ENCODE measurements at regions not wholly inside any gene's neighbourhood (a gene's known extent, or its start where the extent isn't known, plus 50 kb on each side); places are given as distances from the start of the nearest gene placed in this dataset.

GRCh38 chr13:53946500-53946899, 917.9 kb downstream of the OLFM4 start:
- no peak for DNase-seq
- Histone ChIP-seq H3K56ac (ENCODE audit: insufficient read length, low read depth, low read length) (no peak overlapping the region), H2AK5ac (ENCODE audit: insufficient read length, low read length) (no peak overlapping the region), H3K9me3 (ENCODE audit: control insufficient read depth, low read depth, low read length) (no peaks in the 10 kb centered on the region), H4K5ac (ENCODE audit: insufficient read length, low read depth, low read length) (no peak overlapping the region), H3K14ac (ENCODE audit: insufficient read depth, low read length) (no peak overlapping the region), H3K18ac (ENCODE audit: insufficient read length, low read depth, low read length) (no peak overlapping the region), H3K4me2 (ENCODE audit: insufficient read depth, insufficient read length, low read length) (no peak overlapping the region), H4K8ac (replicated peaks; ENCODE audit: insufficient read length, low read depth, low read length) (no peak overlapping the region), H2BK120ac (ENCODE audit: low read depth, low read length, poor library complexity, severe bottlenecking) (no peak overlapping the region), H3K27me3 (ENCODE audit: insufficient read depth, low read length) (no peaks in the 10 kb centered on the region; the same call in 1 of the 2 replicates), H3K79me1 (ENCODE audit: insufficient read depth, low read depth, low read length, poor library complexity, severe bottlenecking) (no peaks in the 10 kb centered on the region), H4K91ac (ENCODE audit: insufficient read length, low read depth, low read length) (no peak overlapping the region), H3K79me2 (ENCODE audit: insufficient read depth, low read length) (no peaks in the 10 kb centered on the region), H3K4ac (ENCODE audit: low read depth, low read length) (no peak overlapping the region), H2BK20ac (ENCODE audit: low read depth, low read length, poor library complexity, severe bottlenecking) (no peak overlapping the region), H3K23ac (ENCODE audit: insufficient read length, low read depth, low read length) (no peak overlapping the region), H2AFZ (ENCODE audit: low read length) (no peak overlapping the region), H2BK5ac (ENCODE audit: insufficient read length, low read length) (no peak overlapping the region), H3K9ac (ENCODE audit: extremely low read depth, insufficient read length, low read length) (no peak overlapping the region), H3K23me2 (ENCODE audit: insufficient read length, low read depth, low read length, poor library complexity, severe bottlenecking) (no peaks in the 10 kb centered on the region), H3K4me1 (ENCODE audit: insufficient read depth, low read length) (no peaks in the 10 kb centered on the region; the same call in 1 of the 2 replicates), H3T11ph (ENCODE audit: low read length) (no peak overlapping the region), H4K20me1 (ENCODE audit: control insufficient read depth, insufficient read depth, insufficient read length) (no peaks in the 10 kb centered on the region), H2BK12ac (ENCODE audit: insufficient read length, low read depth, low read length) (no peak overlapping the region), H3K27ac (ENCODE audit: insufficient read length, low read depth, low read length) (no peak overlapping the region), H2BK15ac (ENCODE audit: low read depth, low read length) (no peak overlapping the region)
- peaks cover 11% of the 10 kb centered on the region in 2 experiments for H3K4me1 Mint-ChIP-seq
- H3K27ac Mint-ChIP-seq: no peak overlapping the region
- H3K36me3 Mint-ChIP-seq (ENCODE audit: insufficient read depth in 1 of 3, low read depth in 3 of 3): no peaks in the 10 kb centered on the region; a peak in 1 of 7 replicates
- WGBS (ENCODE audit: extremely low coverage, insufficient read length, low lambda C conversion rate): no CpG with 5 or more reads among the region's 3 CpGs
- no peaks in the 10 kb centered on the region; a peak in 1 of 5 replicates for H3K9me3 Mint-ChIP-seq
- H3K4me3 Mint-ChIP-seq: no peak overlapping the region
- peaks cover 14% of the 10 kb centered on the region for H3K27me3 Mint-ChIP-seq (ENCODE audit: low read depth)
- TF ChIP-seq, protein P1, sequence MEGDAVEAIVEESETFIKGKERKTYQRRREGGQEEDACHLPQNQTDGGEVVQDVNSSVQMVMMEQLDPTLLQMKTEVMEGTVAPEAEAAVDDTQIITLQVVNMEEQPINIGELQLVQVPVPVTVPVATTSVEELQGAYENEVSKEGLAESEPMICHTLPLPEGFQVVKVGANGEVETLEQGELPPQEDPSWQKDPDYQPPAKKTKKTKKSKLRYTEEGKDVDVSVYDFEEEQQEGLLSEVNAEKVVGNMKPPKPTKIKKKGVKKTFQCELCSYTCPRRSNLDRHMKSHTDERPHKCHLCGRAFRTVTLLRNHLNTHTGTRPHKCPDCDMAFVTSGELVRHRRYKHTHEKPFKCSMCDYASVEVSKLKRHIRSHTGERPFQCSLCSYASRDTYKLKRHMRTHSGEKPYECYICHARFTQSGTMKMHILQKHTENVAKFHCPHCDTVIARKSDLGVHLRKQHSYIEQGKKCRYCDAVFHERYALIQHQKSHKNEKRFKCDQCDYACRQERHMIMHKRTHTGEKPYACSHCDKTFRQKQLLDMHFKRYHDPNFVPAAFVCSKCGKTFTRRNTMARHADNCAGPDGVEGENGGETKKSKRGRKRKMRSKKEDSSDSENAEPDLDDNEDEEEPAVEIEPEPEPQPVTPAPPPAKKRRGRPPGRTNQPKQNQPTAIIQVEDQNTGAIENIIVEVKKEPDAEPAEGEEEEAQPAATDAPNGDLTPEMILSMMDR (conservative IDR thresholded peaks at IDR 0.05): no peak

Data from H9 (cell line).